IMR-90 (cell line): ENCODE measurements at regions not wholly inside any gene's neighbourhood (a gene's known extent, or its start where the extent isn't known, plus 50 kb on each side); places are given as distances from the start of the nearest gene placed in this dataset.
A peak's percentile ranks its signal among the peaks of the same experiment; 100 is the strongest.

Experiments used
- ATAC-seq: fragments of 200-7000 bp; cut with Tn5 transposase; 2 replicates; pipeline ENCODE4 v1.9.1; 2020; ENCODE audit warnings: low read depth, mild to moderate bottlenecking, moderate library complexity
- BruUV-seq: library from RNA; stranded (reverse); fragments of 400-500 nt; replicated peaks from 2 replicates; lab custom pipeline; 2021; lab: Mats Ljungman, UMichigan
- CTCF ChIA-PET: fragments of 300-600 bp; formaldehyde crosslinking; extraction: SDS; loops from one replicate; lab custom pipeline; 2021; ENCODE audit warnings: antibody characterized with exemption; lab: Yijun Ruan, JAX
- POLR2A ChIA-PET: fragments of 300-600 bp; sonication (Branson Sonifier 250); formaldehyde crosslinking; loops from one replicate; lab custom pipeline; 2022; ENCODE audit warnings: antibody characterized with exemption; ENCODE audit not compliant: unreplicated experiment; lab: Charles Lee
- DNase-seq: peaks from one replicate; pipeline ENCODE4 v3.0.0; 2013
- H2AFZ ChIP-seq: replicated peaks from 2 replicates; pipeline ENCODE3; 2013; ENCODE audit warnings: low read length, mild to moderate bottlenecking; ENCODE audit not compliant: poor library complexity
- H2AK5ac ChIP-seq: 2 replicates; pipeline ENCODE4 v1.6.1; 2013; ENCODE audit warnings: low read depth, low read length, inconsistent platforms
- H2AK9ac ChIP-seq: replicated peaks from 2 replicates; pipeline ENCODE3; 2013; ENCODE audit warnings: mild to moderate bottlenecking, low read depth, low read length, moderate library complexity; ENCODE audit not compliant: poor library complexity
- H2BK120ac ChIP-seq: 2 replicates; pipeline ENCODE4 v1.6.1; 2013; ENCODE audit warnings: low read depth, low read length, inconsistent platforms
- H2BK15ac ChIP-seq: 3 replicates; pipeline ENCODE4 v1.6.1; 2013; ENCODE audit warnings: low read depth, low read length, inconsistent platforms
- H2BK20ac ChIP-seq: 2 replicates; pipeline ENCODE4 v1.6.1; 2013; ENCODE audit warnings: low read depth, mild to moderate bottlenecking, inconsistent platforms, low read length, moderate library complexity
- H2BK5ac ChIP-seq: 2 replicates; pipeline ENCODE4 v1.6.1; 2013; ENCODE audit warnings: mild to moderate bottlenecking, low read depth, low read length, inconsistent platforms; ENCODE audit not compliant: poor library complexity, severe bottlenecking
- H3K14ac ChIP-seq: replicated peaks from 2 replicates; pipeline ENCODE4 v1.6.1; 2013; ENCODE audit warnings: low read depth, low read length, inconsistent platforms
- H3K18ac ChIP-seq: 2 replicates; pipeline ENCODE4 v1.6.1; 2013; ENCODE audit warnings: low read depth, low read length, control low read depth
- H3K23ac ChIP-seq: 2 replicates; pipeline ENCODE4 v1.6.1; 2013; ENCODE audit warnings: low read depth, low read length, inconsistent platforms
- H3K27ac ChIP-seq: 2 replicates; pipeline ENCODE4 v1.5.1; 2013; ENCODE audit warnings: mild to moderate bottlenecking, control low read depth, low read length; ENCODE audit not compliant: insufficient read depth
- H3K27me3 ChIP-seq: 2 replicates; pipeline ENCODE4 v1.6.1; 2013; ENCODE audit warnings: low read length; ENCODE audit not compliant: control insufficient read depth, insufficient read depth
- H3K36me3 ChIP-seq: 2 replicates; pipeline ENCODE4 v1.6.1; 2013; ENCODE audit warnings: low read length, mixed read lengths; ENCODE audit not compliant: control insufficient read depth, insufficient read depth
- H3K4ac ChIP-seq: 2 replicates; pipeline ENCODE4 v1.6.1; 2013; ENCODE audit warnings: low read depth, low read length, inconsistent platforms
- H3K4me1 ChIP-seq: 2 replicates; pipeline ENCODE4 v1.6.1; 2013; ENCODE audit warnings: low read length, mixed read lengths; ENCODE audit not compliant: control insufficient read depth, insufficient read depth
- H3K4me2 ChIP-seq: 2 replicates; pipeline ENCODE4 v1.6.1; 2013; ENCODE audit warnings: low read depth, mild to moderate bottlenecking, control low read depth, low read length, moderate library complexity
- H3K4me3 ChIP-seq: 2 replicates; pipeline ENCODE4 v1.5.1; 2013; ENCODE audit warnings: low read depth, mild to moderate bottlenecking, control low read depth, low read length, moderate library complexity; ENCODE audit not compliant: insufficient read depth
- H3K56ac ChIP-seq: 2 replicates; pipeline ENCODE4 v1.6.1; 2013; ENCODE audit warnings: low read length, inconsistent platforms; ENCODE audit not compliant: insufficient read depth; ENCODE audit errors: extremely low read depth
- H3K79me1 ChIP-seq, 2 experiments: 2 replicates each; pipeline ENCODE4 v1.6.1; 2013; ENCODE audit warnings: low read length in 2 of 2, inconsistent platforms in 1 of 2, low read depth in 1 of 2
- H3K9ac ChIP-seq: 2 replicates; pipeline ENCODE4 v1.6.1; 2013; ENCODE audit warnings: low read depth, low read length, control low read depth
- H3K9me1 ChIP-seq: 2 replicates; pipeline ENCODE4 v1.6.1; 2013; ENCODE audit warnings: low read length, inconsistent platforms; ENCODE audit not compliant: insufficient read depth
- H3K9me3 ChIP-seq: 2 replicates; pipeline ENCODE4 v1.6.1; 2013; ENCODE audit warnings: low read length; ENCODE audit not compliant: control insufficient read depth, insufficient read depth
- H4K20me1 ChIP-seq: 2 replicates; pipeline ENCODE4 v1.6.1; 2013; ENCODE audit warnings: low read length, inconsistent platforms; ENCODE audit not compliant: insufficient read depth
- H4K5ac ChIP-seq: 2 replicates; pipeline ENCODE4 v1.6.1; 2013; ENCODE audit warnings: mild to moderate bottlenecking, low read depth, low read length, control low read depth
- H4K8ac ChIP-seq, 2 experiments: 2 replicates each; pipeline ENCODE4 v1.6.1; 2013; ENCODE audit warnings: low read depth in 2 of 2, low read length in 2 of 2, control low read depth in 1 of 2, inconsistent platforms in 1 of 2
- H4K91ac ChIP-seq: 2 replicates; pipeline ENCODE4 v1.6.1; 2013; ENCODE audit warnings: low read depth, low read length, inconsistent platforms; ENCODE audit not compliant: insufficient read depth
- BHLHE40 ChIP-seq: fragments of 150-350 bp; IDR thresholded peaks from 2 replicates; pipeline ENCODE4 v1.6.1; 2016; ENCODE audit warnings: mild to moderate bottlenecking, low read depth, low read length
- CEBPB ChIP-seq: IDR thresholded peaks from 2 replicates; pipeline ENCODE4 v1.6.1; 2012; ENCODE audit warnings: low read depth, low read length, improper control_type of control experiment
- CHD1 ChIP-seq: IDR thresholded peaks from 2 replicates; pipeline ENCODE4 v1.6.1; 2012; ENCODE audit warnings: low read depth, low read length, improper control_type of control experiment
- CTCF ChIP-seq: conservative IDR thresholded peaks from 2 replicates; pipeline ENCODE4 v1.5.1; 2012; ENCODE audit warnings: mild to moderate bottlenecking, low read depth, low read length, improper control_type of control experiment
- ELK1 ChIP-seq: fragments of 150-350 bp; IDR thresholded peaks from 2 replicates; pipeline ENCODE4 v1.6.1; 2016; ENCODE audit warnings: low read depth, mild to moderate bottlenecking, low read length, moderate library complexity, borderline replicate concordance
- FOS ChIP-seq: fragments of 150-350 bp; IDR thresholded peaks from 2 replicates; pipeline ENCODE4 v1.6.1; 2016; ENCODE audit warnings: low read depth, low read length
- MAFK ChIP-seq: IDR thresholded peaks from 2 replicates; pipeline ENCODE4 v1.6.1; 2012; ENCODE audit warnings: low read depth, low read length, improper control_type of control experiment
- MAZ ChIP-seq: IDR thresholded peaks from 2 replicates; pipeline ENCODE4 v1.6.1; 2012; ENCODE audit warnings: low read depth, mild to moderate bottlenecking, low read length, improper control_type of control experiment, moderate library complexity, borderline replicate concordance
- MXI1 ChIP-seq: IDR thresholded peaks from 2 replicates; pipeline ENCODE4 v1.6.1; 2012; ENCODE audit warnings: low read depth, mild to moderate bottlenecking, low read length, moderate library complexity, borderline replicate concordance
- NFE2L2 ChIP-seq: fragments of 150-350 bp; IDR thresholded peaks from 2 replicates; pipeline ENCODE4 v1.6.1; 2016; ENCODE audit warnings: low read depth, mild to moderate bottlenecking, low read length
- RAD21 ChIP-seq: IDR thresholded peaks from 2 replicates; pipeline ENCODE4 v1.6.1; 2012; ENCODE audit warnings: low read length, improper control_type of control experiment
- RCOR1 ChIP-seq: IDR thresholded peaks from 2 replicates; pipeline ENCODE4 v1.6.1; 2012; ENCODE audit warnings: mild to moderate bottlenecking, low read length, improper control_type of control experiment; ENCODE audit not compliant: insufficient replicate concordance
- RFX5 ChIP-seq: IDR thresholded peaks from 2 replicates; pipeline ENCODE4 v1.8.0; 2012; ENCODE audit warnings: low read depth, mild to moderate bottlenecking, low read length, moderate library complexity
- SMC3 ChIP-seq: fragments of 150-350 bp; IDR thresholded peaks from 2 replicates; pipeline ENCODE4 v1.6.1; 2016; ENCODE audit warnings: low read depth, mild to moderate bottlenecking, antibody characterized with exemption, low read length, moderate library complexity
- USF2 ChIP-seq: fragments of 150-350 bp; IDR thresholded peaks from 2 replicates; pipeline ENCODE4 v1.6.1; 2017; ENCODE audit warnings: mild to moderate bottlenecking, antibody characterized with exemption, low read length, low read depth
- WGBS, 2 experiments: methylation state at CpG; one replicate each; pipeline versions ENCODE4 v1.1.5 to v1.1.7; 2013; ENCODE audit warnings: missing lambda C conversion rate in 2 of 2; ENCODE audit not compliant: insufficient read length in 1 of 2; ENCODE audit errors: extremely low coverage in 2 of 2; 5-methylcytosine and 5-hydroxymethylcytosine counted together
- dilution Hi-C: fragments of 300-500 bp; cut with HindIII; formaldehyde crosslinking; loops from one replicate; pipeline ENCODE4 v1.14.3; 2018; ENCODE audit warnings: low sequenced_read_pairs; ENCODE audit not compliant: unreplicated experiment
- in situ Hi-C: fragments of 300-500 bp; cut with MboI; formaldehyde crosslinking; loops from 3 replicates; pipeline ENCODE4 v1.14.3; 2019; ENCODE audit warnings: low sequenced_read_pairs, inconsistent platforms, mixed read lengths
- intact Hi-C: fragments of 100-400 bp; cut with micrococcal nuclease; formaldehyde crosslinking; loops from 2 replicates; pipeline ENCODE4 v1.10.0; 2022

GRCh38 chr2:128540670-128541069, 222.0 kb upstream of the HS6ST1 start:
- H3K14ac ChIP-seq = no peak overlapping the region
- ATAC-seq = no peak
- TF ChIP-seq RCOR1 (no peak), MAFK (no peak), SMC3 (no peak), CTCF (no peak), CHD1 (no peak), USF2 (no peak), NFE2L2 (no peak), RFX5 (no peak), CEBPB (no peak), ELK1 (no peak), BHLHE40 (no peak), MXI1 (no peak), RAD21 (no peak), MAZ (no peak), FOS (no peak)
- no peak overlapping the region for H2BK120ac ChIP-seq
- intact Hi-C loops (no loop called here), in situ Hi-C loops (no loop called here), dilution Hi-C loops (no loop called here)
- DNase-seq = no peak
- no peak overlapping the region for H4K91ac ChIP-seq
- no peak overlapping the region for H2AFZ ChIP-seq
- WGBS, 2 experiments = no CpG with 5 or more reads among the region's 3 CpGs
- H2BK20ac ChIP-seq = 0 out of 2 replicates have a peak overlapping the region, but pooled peaks have one; percentile 39
- H3K27ac ChIP-seq = no peak overlapping the region
- H3K4ac ChIP-seq = no peak overlapping the region
- peaks cover 3 to 4% of the 10 kb centered on the region in 2 experiments; a peak in 1 of 4 replicates for H3K79me1 ChIP-seq
- H2BK5ac ChIP-seq = no peak overlapping the region
- no peak overlapping the region for H3K4me3 ChIP-seq
- peaks cover 3% of the 10 kb centered on the region; the same call in 1 of the 2 replicates for H3K9me1 ChIP-seq
- peak overlapping the region; percentile 17; the same call in 1 of the 2 replicates for H2AK5ac ChIP-seq
- H4K20me1 ChIP-seq = no peaks in the 10 kb centered on the region
- no TSS peak for BruUV-seq
- H3K4me1 ChIP-seq = peaks cover 8% of the 10 kb centered on the region
- no peak overlapping the region for H3K18ac ChIP-seq
- H3K9me3 ChIP-seq = no peaks in the 10 kb centered on the region
- H3K27me3 ChIP-seq = no peaks in the 10 kb centered on the region
- no peak overlapping the region for H4K8ac ChIP-seq
- H3K4me2 ChIP-seq = no peak overlapping the region
- no peak overlapping the region for H3K23ac ChIP-seq
- no peak overlapping the region for H3K9ac ChIP-seq
- no peak overlapping the region for H2AK9ac ChIP-seq
- ChIA-PET CTCF (no interaction called here), POLR2A (no interaction called here)
- no peak overlapping the region for H2BK15ac ChIP-seq
- no peak overlapping the region for H3K56ac ChIP-seq
- no peak overlapping the region for H4K5ac ChIP-seq
- H3K36me3 ChIP-seq = no peaks in the 10 kb centered on the region
